ENCODE measurements at regions not wholly inside any gene's neighbourhood (a gene's known extent, or its start where the extent isn't known, plus 50 kb on each side); places are given as distances from the start of the nearest gene placed in this dataset.

DNA sequence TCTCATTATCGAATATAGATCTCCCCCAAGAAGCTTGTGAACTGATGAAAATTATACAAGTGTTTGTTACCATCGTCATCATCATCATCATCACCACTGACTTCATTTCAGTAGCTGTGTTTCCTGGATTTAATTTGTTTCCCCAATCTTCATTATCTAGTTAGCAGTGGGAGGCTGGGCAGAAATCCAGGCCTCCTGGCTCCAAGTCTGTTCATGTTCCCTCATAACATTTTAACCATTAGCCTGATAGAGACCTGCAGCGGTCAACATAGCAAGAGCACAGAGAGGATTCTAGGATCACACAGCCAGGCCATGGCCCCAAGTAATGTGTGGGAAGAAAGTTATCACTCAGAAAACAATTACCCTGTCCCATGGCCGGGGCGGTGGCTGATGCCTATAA, 526.2 kb upstream of the CDH11 start (continued):
- TF ChIP-seq, protein P1, sequence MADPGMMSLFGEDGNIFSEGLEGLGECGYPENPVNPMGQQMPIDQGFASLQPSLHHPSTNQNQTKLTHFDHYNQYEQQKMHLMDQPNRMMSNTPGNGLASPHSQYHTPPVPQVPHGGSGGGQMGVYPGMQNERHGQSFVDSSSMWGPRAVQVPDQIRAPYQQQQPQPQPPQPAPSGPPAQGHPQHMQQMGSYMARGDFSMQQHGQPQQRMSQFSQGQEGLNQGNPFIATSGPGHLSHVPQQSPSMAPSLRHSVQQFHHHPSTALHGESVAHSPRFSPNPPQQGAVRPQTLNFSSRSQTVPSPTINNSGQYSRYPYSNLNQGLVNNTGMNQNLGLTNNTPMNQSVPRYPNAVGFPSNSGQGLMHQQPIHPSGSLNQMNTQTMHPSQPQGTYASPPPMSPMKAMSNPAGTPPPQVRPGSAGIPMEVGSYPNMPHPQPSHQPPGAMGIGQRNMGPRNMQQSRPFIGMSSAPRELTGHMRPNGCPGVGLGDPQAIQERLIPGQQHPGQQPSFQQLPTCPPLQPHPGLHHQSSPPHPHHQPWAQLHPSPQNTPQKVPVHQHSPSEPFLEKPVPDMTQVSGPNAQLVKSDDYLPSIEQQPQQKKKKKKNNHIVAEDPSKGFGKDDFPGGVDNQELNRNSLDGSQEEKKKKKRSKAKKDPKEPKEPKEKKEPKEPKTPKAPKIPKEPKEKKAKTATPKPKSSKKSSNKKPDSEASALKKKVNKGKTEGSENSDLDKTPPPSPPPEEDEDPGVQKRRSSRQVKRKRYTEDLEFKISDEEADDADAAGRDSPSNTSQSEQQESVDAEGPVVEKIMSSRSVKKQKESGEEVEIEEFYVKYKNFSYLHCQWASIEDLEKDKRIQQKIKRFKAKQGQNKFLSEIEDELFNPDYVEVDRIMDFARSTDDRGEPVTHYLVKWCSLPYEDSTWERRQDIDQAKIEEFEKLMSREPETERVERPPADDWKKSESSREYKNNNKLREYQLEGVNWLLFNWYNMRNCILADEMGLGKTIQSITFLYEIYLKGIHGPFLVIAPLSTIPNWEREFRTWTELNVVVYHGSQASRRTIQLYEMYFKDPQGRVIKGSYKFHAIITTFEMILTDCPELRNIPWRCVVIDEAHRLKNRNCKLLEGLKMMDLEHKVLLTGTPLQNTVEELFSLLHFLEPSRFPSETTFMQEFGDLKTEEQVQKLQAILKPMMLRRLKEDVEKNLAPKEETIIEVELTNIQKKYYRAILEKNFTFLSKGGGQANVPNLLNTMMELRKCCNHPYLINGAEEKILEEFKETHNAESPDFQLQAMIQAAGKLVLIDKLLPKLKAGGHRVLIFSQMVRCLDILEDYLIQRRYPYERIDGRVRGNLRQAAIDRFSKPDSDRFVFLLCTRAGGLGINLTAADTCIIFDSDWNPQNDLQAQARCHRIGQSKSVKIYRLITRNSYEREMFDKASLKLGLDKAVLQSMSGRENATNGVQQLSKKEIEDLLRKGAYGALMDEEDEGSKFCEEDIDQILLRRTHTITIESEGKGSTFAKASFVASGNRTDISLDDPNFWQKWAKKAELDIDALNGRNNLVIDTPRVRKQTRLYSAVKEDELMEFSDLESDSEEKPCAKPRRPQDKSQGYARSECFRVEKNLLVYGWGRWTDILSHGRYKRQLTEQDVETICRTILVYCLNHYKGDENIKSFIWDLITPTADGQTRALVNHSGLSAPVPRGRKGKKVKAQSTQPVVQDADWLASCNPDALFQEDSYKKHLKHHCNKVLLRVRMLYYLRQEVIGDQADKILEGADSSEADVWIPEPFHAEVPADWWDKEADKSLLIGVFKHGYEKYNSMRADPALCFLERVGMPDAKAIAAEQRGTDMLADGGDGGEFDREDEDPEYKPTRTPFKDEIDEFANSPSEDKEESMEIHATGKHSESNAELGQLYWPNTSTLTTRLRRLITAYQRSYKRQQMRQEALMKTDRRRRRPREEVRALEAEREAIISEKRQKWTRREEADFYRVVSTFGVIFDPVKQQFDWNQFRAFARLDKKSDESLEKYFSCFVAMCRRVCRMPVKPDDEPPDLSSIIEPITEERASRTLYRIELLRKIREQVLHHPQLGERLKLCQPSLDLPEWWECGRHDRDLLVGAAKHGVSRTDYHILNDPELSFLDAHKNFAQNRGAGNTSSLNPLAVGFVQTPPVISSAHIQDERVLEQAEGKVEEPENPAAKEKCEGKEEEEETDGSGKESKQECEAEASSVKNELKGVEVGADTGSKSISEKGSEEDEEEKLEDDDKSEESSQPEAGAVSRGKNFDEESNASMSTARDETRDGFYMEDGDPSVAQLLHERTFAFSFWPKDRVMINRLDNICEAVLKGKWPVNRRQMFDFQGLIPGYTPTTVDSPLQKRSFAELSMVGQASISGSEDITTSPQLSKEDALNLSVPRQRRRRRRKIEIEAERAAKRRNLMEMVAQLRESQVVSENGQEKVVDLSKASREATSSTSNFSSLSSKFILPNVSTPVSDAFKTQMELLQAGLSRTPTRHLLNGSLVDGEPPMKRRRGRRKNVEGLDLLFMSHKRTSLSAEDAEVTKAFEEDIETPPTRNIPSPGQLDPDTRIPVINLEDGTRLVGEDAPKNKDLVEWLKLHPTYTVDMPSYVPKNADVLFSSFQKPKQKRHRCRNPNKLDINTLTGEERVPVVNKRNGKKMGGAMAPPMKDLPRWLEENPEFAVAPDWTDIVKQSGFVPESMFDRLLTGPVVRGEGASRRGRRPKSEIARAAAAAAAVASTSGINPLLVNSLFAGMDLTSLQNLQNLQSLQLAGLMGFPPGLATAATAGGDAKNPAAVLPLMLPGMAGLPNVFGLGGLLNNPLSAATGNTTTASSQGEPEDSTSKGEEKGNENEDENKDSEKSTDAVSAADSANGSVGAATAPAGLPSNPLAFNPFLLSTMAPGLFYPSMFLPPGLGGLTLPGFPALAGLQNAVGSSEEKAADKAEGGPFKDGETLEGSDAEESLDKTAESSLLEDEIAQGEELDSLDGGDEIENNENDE (IDR thresholded peaks at IDR 0.05; ENCODE audit: insufficient replicate concordance, low read length): no peak
- no peak for TF ChIP-seq CBX8 (IDR thresholded peaks at IDR 0.05; ENCODE audit: borderline replicate concordance, low read depth, low read length)
- no peak for TF ChIP-seq SP4 (IDR thresholded peaks at IDR 0.05; ENCODE audit: low read length)
- TF ChIP-seq POLR2AphosphoS5 (IDR thresholded peaks at IDR 0.05; ENCODE audit: low read depth, low read length): no peak
- no peak for TF ChIP-seq KDM4A (IDR thresholded peaks at IDR 0.05; ENCODE audit: low read depth, low read length, severe bottlenecking)

Measured in H1 (cell line).